Stimulated activated CD8-positive, alpha-beta memory T cell treated with anti-CD3 and anti-CD28 coated beads, Interleukin-12 subunit alpha, Interleukin-12 subunit beta, amount 100 ng/mL, for 24 hours (primary cell): ENCODE measurements at regions not wholly inside any gene's neighbourhood (a gene's known extent, or its start where the extent isn't known, plus 50 kb on each side); places are given as distances from the start of the nearest gene placed in this dataset.

Source experiments
- DNase-seq: peaks from one replicate; pipeline ENCODE4 v3.0.0-alpha.2; 2020; ENCODE audit errors: extremely low read depth

DNA sequence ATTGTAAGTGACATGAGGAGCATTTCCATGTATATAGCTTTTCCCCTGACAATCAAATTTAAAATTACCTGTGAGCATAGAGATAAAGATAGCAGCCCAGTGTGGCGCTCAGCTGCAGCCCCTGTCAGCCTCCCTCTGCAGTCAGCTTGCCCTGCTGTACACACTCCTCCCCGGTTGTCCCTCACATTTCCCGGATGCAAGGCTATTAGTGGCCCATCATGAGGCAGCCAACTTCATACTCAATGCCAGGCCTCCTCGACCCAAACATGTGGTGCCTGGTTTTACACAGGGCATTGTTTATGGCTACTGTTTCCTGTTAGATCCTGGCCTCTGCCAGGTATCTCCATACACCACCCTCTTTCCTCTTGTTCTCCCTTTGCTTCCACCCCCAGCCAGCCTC lies 116.1 kb upstream of the SH3BP4 start:
- DNase-seq: no peak

DNA sequence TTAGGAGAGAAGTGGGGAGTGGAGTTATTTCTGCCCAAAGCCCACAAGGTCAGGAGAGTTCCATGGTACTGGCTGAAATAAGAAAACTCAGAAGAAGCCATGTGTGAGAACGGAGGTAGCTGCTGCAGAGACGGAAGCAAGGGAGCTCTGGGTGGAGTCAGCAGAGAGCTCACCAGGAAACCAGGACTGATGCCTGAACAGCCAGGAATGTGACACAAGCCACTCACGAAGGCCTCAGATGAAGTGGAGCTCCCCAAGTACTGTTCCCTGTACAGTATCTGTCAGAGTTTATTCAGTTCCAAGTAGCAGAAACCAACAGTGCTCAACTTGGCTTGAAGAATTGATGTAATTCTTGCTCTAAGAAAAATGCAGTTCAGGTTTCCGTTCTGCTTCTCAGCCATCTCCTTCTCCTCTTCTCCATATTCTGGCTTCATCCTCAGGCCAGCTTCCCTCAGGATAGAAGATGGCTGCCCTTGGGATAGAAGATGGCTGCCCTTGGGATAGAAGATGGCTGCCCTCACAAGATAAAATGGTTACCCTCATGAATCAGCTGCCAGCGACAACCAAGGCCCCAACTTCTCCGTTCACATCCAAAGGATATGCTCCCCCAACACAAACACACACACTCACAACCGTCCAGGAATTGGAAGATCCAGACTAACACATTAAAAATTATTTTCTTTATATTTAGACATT lies 117.4 kb upstream of the SH3BP4 start:
- no peak for DNase-seq

DNA sequence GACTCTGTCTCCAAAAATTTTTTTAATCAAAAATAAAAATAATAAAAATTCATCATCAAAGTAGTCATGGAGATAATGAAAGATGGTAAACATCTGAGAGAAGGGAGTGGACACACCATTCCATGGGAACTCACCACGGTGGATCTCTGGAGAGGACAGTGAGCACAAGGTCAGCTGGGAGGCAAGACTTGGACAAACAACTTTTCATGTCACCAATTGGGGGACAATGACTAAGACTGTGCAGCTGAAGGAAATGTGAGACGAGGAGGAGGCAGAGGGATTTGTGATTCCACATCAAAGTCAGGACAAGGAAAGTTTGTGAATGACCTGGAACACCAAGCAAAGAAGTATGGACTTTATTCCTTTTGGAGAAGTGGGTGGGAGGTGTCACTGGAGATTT lies 121.0 kb upstream of the SH3BP4 start:
- no peak for DNase-seq

DNA sequence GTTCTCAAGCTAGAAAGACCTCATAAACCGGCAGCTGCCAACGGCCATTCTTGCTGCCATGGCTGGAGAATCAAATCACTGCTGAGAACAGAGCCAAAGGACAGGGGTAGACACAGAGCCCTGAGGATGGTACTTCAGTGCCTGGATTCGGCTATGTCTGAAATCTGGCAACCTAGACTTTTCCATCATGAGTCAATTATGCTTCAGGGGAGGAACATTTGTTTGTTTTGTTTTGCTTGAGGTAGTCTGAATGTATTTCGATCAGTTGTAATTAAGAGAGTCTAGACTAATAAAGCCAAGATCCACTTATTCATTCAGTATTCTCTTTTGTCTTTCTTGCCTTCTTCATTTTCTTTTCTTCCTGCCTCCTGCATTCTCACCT lies 122.8 kb upstream of the SH3BP4 start:
- DNase-seq: no peak

DNA sequence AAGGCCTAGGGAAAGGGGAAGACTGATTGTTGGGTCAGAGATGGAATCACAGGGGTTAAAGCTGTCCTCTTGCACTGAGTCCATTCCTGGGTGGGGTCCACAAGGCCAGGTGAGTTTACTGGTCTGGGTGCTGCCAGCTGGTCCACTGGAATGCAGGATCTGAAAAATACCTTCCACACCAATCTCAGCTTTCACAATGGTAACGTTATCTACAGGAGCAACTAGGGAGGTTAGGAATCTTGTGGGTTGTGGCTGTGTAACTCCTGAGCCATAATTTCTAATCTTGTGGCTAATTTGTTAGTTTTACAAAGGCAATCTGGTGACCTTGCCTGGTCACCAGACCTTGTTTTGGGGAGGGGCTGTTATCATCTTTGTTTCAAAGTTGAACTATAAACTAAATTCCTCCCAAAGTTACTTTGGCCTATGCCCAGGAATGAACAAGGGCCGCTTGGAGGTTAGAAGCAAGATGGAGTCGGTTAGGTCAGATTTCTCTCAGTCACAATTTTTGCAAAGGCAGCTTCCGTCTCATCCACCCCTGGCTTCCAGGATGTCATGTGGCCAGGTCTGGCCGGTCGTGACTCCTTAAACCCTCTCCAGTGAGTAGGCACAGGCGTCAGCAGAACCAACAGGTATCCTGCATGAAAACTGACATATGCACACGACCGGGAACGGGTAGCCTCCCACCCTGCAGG lies 123.3 kb upstream of the SH3BP4 start:
- DNase-seq: no peak

DNA sequence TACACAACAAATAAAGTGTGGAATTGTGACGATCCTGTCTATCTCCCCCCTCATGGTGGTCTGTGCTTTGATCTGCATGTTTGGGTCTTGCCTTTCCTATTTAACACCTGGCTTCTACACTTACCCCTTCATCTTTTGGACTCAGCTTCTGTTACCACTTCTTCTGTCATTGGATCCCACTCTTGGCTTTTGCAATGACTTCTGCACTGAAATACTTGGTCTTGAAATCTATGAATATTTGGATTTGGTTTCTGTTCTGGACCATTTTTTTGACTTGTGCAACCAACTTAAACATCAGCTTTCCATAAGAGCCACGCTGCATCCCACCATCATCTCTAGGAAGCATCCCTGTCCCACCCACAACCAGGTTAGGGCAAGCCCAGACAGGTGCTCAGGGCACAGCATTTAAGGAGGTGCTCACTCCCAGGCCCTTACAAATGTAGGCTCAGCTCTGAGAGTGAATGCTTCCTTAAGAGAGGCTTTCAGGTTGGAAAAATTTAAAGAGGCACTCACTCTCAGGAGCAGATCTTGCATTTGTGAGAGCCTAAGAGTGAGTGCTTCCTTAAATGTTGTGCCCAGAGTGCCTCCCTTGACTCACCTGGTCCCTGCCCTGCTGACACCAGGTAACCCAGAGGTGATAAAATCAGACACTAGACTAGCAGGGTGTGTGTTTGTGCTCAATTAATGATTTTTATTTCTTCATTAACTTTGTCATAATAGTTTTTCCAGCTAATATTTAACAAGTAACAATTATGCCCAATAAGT lies 124.5 kb upstream of the SH3BP4 start:
- DNase-seq: no peak

DNA sequence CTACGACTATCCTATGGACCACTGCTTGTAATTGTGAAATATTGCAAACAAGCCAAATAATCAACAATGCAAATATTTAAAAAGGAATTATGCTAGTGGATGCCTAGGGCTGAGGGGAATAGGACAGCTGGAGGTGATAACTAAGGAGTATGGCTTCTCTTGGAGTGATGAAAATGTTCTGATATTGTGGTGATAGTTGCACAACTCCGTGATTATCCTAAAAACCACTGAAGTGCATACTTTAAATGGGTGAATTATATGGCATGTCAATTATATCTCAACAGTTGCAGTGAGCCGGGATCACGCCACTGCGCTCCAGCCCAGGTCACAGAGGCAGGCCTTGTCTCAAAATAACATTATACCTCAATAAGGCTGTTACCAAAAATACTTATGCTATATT lies 125.1 kb upstream of the SH3BP4 start:
- no peak for DNase-seq

DNA sequence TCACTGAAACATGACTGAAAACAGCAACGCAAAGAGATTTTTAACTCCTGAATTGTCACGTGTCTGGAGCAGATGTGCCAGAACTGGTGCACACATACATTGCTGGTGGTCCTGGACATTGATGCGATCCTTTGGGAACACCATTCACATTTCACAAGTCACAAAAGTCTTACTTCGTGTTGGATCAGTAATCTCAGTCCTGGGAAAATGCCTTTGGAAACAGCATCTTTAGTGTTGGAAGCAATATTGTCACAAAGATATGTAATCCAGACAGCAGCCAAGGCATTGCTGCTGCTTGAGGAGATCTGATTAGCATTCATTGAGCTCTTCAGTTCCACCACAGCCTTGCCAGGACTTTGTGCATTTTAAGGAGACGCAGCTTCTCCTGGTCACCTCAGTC lies 126.2 kb upstream of the SH3BP4 start:
- DNase-seq: no peak

DNA sequence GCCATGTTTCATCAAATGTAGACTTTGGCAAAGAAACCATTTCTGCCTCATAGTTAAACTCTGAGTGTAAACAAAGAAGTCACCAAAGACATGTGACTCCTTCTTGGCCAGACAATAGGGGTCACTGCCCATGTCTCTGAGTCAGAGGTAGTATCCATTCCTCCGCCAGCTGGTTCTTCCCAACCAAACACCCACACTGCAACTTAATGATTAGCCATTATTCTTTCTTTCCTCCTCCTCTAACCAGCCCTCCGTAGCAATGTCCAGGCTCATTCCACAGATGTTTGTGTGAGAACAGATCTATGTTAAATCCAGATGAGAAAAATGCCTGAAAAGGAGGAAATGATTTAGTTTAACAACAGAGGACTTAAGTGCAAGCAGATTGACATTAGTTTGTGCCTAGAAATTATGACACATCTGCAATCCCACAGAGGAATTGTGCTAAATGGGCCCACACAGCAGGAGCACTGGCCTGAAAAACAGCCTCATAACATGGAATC lies 127.9 kb upstream of the SH3BP4 start:
- no peak for DNase-seq

DNA sequence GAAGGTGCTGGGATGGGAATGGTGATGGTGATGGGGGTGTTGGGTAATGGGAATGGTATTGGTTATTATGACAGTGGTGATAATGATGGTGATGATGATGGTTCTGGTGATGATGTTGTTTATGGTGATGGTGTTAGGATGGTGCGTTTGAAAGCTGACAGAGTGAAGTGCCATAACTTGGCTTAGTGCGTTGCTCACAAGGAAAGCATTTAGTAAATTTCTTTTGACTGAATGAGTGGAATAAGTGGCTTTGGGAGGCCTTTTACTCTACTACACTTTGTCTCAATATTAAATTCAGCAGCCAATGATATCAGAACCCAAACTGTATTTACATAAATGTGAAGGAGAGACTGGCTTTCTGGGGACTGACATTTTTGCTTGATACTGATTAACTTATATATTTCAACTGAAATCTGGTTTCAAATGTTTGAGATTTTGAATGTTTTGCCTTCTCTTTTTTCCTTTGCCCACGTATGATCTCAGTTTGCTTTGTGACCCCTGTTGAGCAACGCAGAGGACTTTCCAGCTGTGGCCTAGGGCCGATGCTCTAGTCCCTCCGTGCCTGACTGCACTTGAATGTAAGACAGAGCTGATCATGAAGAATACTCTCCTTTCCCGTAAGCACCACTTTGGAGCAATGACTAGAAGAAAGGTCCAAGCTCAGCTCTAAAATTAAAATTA lies 128.5 kb upstream of the SH3BP4 start:
- DNase-seq: no peak

DNA sequence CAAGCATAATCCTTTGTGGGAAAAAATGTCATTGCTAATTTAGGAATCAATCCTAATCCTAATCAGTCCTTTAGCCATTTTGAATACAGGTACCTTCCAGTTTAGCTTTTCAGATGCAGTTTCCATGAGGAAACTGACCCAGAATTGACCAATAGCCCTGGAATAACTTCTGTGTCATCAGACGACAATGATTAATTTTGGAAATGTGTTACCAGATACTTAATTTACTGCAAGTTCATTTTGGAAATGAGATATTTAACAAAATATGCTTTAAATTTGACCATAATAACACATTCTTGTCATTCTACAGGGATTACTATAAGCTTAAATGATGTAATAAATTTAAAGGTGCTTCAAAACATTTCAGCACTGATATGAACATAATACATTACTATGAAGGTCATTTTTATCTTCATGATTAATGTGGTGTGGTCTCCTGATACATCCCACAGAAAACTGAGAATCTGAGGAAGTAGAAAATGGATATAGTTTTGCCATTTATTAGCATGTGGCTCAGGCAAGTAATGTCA lies 129.8 kb upstream of the SH3BP4 start:
- no peak for DNase-seq

DNA sequence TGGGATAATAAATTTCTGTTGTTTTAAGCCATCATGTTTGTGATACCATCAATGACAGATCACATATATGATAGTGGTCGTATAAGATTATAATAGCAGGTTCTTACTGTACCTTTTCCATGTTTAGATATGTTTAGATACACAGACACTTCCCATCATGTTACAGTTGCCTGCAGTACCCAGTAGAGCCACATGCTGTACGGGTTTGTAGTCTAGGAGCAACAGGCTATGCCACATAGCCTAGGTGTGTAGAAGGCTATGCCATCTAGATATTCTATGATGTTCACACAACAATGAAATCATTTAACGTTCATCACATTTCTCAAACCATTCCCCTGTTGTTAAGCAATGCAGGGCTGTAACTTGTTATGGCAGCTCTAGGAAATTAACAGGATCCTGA lies 132.9 kb upstream of the SH3BP4 start:
- DNase-seq: no peak

DNA sequence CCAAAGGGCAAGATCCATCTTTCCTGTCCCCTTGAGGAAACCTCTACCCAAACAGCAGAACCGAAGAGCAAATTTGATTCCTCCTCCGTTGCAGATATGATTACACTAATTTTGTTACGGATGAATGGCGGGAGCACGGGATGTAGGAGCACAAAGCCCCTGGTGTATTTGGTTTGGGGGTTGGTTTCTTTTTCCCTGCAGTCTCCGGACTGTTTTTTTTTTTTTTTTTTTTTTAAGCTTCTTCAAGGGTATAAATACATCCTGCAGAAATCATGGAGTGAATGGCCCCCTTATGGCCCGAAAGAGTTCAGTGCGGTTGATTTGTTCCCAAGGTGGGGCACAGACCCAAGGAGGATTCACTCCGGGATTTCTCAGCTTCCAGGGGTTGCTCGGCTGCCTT lies 135.3 kb upstream of the SH3BP4 start:
- no peak for DNase-seq

DNA sequence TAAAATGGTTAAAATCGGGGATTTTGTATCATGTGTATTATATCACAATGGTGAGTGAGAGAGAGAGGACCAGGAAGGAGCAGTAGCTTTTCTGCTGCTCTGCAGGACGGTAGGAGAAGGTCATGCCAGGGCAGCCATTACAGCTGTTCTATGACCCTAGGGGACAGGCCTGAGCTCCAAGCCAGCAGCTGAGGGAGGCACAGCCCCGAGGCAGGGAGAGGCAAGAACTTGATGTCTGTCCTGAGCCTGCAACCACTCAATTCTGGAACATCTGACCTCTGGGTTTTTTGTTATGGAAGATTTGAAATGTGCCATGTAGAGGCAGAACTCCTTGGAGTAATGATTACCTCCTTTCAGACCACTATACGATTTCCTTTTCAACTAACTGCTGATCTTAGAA lies 135.8 kb upstream of the SH3BP4 start:
- DNase-seq: no peak

DNA sequence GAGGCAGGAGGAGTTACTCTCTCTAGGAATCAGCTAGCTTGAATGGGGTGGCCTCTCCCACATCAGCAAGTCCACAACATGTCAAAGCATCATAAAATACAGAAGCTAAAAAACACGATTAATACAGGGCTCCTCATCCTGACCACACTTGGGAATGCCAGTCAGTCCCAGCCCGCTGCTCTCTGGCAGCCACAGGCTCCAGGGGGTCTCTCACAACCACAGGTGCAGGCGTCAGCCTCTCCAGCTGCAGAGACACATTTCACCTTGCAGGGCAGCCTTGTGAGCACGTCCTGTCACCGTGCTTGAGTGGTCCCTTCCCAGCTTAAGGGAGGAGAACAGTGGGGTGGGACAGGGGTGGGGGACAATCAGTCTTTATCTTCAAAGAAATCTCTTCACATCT lies 137.4 kb upstream of the SH3BP4 start:
- DNase-seq: no peak

DNA sequence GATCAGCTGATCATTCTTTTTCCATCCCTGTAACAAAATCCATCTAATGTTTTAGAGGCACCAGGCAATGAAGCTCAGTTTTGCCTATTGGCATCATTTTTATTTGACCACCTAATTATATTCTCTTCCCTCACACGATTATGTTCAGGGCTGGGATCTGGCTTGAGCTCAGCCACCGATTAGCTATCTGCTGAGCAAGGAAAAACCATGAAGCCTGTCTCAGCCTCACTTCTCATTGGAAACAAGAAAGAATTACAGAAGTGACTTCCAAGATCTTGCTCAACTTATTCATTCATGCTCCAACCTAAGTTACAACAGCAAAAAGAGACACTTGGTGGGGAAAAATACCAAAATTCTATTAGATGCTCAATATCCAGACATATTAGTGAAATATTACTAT lies 139.0 kb upstream of the SH3BP4 start:
- DNase-seq: no peak

DNA sequence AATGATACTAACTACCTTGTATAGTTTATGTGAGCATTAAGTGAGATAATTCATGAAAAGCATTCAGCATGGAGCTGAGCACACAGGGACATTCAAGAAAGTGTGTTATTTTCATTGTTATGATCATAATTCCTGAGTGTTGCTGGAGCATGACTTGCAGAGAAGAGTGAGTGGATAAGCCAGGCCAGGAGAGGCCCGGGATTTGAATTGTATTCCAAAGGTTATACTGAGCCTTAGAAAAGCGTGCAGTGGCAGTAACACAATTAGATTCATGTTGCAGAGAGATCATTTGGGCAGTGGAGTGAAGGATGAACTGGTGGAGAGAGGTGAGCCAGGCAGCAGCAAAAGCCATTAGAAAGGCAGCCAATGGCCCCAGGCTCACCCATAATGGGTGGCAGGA lies 142.9 kb upstream of the SH3BP4 start:
- no peak for DNase-seq

DNA sequence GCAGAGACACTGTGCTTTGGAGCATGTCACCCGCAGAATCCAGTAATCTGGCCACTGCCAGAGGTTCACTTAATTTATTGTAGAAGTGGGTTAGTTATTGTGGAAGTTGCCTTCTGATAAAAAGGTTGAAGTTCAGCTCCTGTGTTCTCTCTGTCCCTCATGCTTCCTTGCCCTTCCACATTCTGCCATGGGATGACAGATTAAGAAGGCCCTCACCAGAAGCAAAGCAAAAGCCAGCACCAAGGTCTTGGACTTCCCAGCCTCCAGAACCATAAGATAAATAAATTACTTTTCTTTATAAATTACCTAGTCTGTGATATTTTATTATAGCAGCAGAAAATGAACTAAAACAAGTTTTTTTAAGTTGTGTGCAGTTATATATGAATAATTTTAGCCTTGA lies 145.0 kb upstream of the SH3BP4 start:
- DNase-seq: no peak

DNA sequence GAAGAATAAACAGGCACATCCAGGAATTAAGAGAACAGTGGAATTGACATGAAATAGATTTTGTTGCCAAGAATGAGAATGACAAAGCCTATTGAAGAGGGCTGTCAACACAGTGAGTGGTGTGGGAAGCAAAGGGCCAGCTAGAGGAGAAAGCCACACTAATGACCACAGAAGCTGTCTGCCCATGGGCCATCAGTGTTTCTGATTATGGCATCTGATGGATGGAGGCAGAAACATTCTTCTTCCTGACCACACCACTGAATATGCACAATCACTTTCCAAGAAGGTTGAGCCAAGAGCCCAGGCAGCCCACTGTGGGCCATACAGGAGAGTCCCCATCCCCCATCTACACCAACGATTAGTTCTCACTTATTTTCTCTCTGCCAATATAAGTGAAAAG lies 146.0 kb upstream of the SH3BP4 start:
- DNase-seq: no peak

DNA sequence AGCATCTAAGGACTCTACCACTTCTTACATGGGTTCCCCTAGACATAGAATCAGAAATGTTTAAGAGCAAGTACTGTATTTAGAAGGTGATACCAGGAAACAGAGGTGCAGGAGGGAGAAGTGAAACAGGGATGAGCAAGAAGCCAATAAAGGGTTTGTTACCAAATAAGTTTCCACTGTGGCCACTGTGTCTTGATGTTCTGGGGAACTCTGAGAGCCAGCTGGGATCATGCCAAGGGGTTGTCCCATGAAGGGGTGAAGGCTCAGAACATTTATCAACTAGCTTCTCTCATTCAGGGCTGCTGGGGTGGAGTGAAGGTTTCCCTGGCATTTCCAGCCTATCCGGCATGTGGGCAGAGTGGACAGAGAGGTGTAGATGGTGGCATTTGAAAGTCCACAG lies 147.1 kb upstream of the SH3BP4 start:
- no peak for DNase-seq

DNA sequence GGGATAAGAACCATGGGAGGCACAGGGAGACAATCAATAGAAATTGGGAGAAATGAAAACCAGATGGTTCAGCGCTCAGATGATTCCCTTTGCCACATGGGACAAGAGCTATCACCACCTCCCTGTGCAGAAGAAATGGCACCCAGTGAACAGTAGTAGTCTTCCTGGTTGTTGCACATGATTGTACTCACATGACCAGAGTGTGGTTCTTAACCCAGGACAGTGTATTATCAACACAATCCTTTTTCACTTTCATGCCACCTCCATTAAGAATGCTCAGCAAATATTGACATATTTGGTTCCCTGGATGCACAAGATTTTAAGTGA lies 149.0 kb upstream of the SH3BP4 start:
- DNase-seq: no peak
